ENCODE measurements at regions not wholly inside any gene's neighbourhood (a gene's known extent, or its start where the extent isn't known, plus 50 kb on each side); places are given as distances from the start of the nearest gene placed in this dataset.

DNA sequence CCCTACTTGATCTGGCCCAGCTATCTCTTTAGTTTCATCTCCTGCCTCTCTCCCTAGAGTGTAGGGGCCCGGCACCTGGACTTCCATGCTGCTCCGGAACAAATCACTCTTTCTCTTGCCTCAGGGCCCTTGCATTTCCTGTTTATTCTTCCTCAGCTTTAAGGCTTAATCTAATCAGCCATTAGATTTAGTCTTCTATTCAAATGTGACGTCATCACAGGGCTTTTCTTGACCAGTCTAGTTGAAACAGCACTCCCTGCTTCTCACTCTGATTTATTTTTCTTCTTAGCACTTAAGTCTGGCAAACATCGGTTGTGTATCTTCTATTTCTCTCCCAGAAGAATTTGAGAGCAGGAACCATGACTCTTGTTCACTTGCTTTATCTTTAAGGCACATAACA lies 564.1 kb downstream of the EFNB2 start:
- TF ChIP-seq, protein P1, sequence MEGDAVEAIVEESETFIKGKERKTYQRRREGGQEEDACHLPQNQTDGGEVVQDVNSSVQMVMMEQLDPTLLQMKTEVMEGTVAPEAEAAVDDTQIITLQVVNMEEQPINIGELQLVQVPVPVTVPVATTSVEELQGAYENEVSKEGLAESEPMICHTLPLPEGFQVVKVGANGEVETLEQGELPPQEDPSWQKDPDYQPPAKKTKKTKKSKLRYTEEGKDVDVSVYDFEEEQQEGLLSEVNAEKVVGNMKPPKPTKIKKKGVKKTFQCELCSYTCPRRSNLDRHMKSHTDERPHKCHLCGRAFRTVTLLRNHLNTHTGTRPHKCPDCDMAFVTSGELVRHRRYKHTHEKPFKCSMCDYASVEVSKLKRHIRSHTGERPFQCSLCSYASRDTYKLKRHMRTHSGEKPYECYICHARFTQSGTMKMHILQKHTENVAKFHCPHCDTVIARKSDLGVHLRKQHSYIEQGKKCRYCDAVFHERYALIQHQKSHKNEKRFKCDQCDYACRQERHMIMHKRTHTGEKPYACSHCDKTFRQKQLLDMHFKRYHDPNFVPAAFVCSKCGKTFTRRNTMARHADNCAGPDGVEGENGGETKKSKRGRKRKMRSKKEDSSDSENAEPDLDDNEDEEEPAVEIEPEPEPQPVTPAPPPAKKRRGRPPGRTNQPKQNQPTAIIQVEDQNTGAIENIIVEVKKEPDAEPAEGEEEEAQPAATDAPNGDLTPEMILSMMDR (IDR thresholded peaks at IDR 0.05), result no peak
- TF ChIP-seq POLR2A (IDR thresholded peaks at IDR 0.05), result no peak
